ENCODE measurements at regions not wholly inside any gene's neighbourhood (a gene's known extent, or its start where the extent isn't known, plus 50 kb on each side); places are given as distances from the start of the nearest gene placed in this dataset.
A peak's percentile ranks its signal among the peaks of the same experiment; 100 is the strongest.
"Not testable (repeated sequence)": the region's sequence is repeated elsewhere in the genome, so short reads cannot be mapped to it uniquely, and the experiment has no call there.

GRCh38 chr10:94239696-94240095, 123.0 kb downstream of the NOC3L start:
- ChIA-PET CTCF (no interaction called here), POLR2A (no interaction called here)
- H3K27me3 Mint-ChIP-seq = peaks cover 24% of the 10 kb centered on the region

GRCh38 chr10:94240491-94240890, 122.2 kb downstream of the NOC3L start:
- no peaks in the 10 kb centered on the region for H3K4me1 Mint-ChIP-seq
- DNase-seq = no peak
- no peaks in the 10 kb centered on the region for H3K9me3 Mint-ChIP-seq
- H3K4me3 Mint-ChIP-seq = no peak overlapping the region
- peaks cover 24% of the 10 kb centered on the region for H3K27me3 Mint-ChIP-seq
- ChIA-PET POLR2A (no interaction called here), CTCF (no interaction called here)
- no peaks in the 10 kb centered on the region for H3K36me3 Mint-ChIP-seq (ENCODE audit: low read depth)
- H3K27ac Mint-ChIP-seq = no peak overlapping the region

More at GRCh38 chr10:94239696-94240095, 123.0 kb downstream of the NOC3L start:
- Mint-ChIP-seq H3K4me3 (no peak overlapping the region), H3K4me1 (no peaks in the 10 kb centered on the region), H3K9me3 (no peaks in the 10 kb centered on the region), H3K36me3 (ENCODE audit: low read depth) (no peaks in the 10 kb centered on the region), H3K27ac (no peak overlapping the region)
- no peak for DNase-seq

- H3K27ac Mint-ChIP-seq = no peak overlapping the region
- H3K4me1 Mint-ChIP-seq = no peaks in the 10 kb centered on the region
- ChIA-PET POLR2A (no interaction called here), CTCF (no interaction called here)
- H3K36me3 Mint-ChIP-seq (ENCODE audit: low read depth) = no peaks in the 10 kb centered on the region
- no peak for DNase-seq
- H3K4me3 Mint-ChIP-seq = no peak overlapping the region
- H3K27me3 Mint-ChIP-seq = peaks cover 21% of the 10 kb centered on the region
- no peaks in the 10 kb centered on the region for H3K9me3 Mint-ChIP-seq
These were observed 121.8 kb downstream of the NOC3L start for GRCh38 chr10:94240901-94241300.

GRCh38 chr10:94251098-94251497, 111.6 kb downstream of the NOC3L start:
- ChIA-PET POLR2A (no interaction called here), CTCF (no interaction called here)
- DNase-seq = no peak
- H3K36me3 Mint-ChIP-seq (ENCODE audit: low read depth) = no peaks in the 10 kb centered on the region
- H3K27me3 Mint-ChIP-seq = peaks cover 13% of the 10 kb centered on the region
- no peaks in the 10 kb centered on the region for H3K4me1 Mint-ChIP-seq
- H3K9me3 Mint-ChIP-seq = no peaks in the 10 kb centered on the region
- H3K4me3 Mint-ChIP-seq = no peak overlapping the region
- no peak overlapping the region for H3K27ac Mint-ChIP-seq

- no peak for DNase-seq
- Mint-ChIP-seq H3K27me3 (peaks cover 16% of the 10 kb centered on the region), H3K9me3 (no peaks in the 10 kb centered on the region), H3K36me3 (ENCODE audit: low read depth) (no peaks in the 10 kb centered on the region), H3K4me1 (no peaks in the 10 kb centered on the region), H3K4me3 (no peak overlapping the region), H3K27ac (no peak overlapping the region)
- ChIA-PET CTCF (no interaction called here), POLR2A (no interaction called here)
These were observed 111.2 kb downstream of the NOC3L start for GRCh38 chr10:94251568-94251967.

GRCh38 chr10:94257407-94257806, 105.3 kb downstream of the NOC3L start:
- H3K27ac Mint-ChIP-seq; DNase-seq; H3K36me3 Mint-ChIP-seq (ENCODE audit: low read depth); H3K4me1 Mint-ChIP-seq; H3K4me3 Mint-ChIP-seq; H3K9me3 Mint-ChIP-seq; POLR2A ChIA-PET; CTCF ChIA-PET; H3K27me3 Mint-ChIP-seq: not testable (repeated sequence)

GRCh38 chr10:94260455-94260854, 102.3 kb downstream of the NOC3L start:
- ChIA-PET POLR2A (no interaction called here), CTCF (no interaction called here)
- Mint-ChIP-seq H3K36me3 (ENCODE audit: low read depth) (no peaks in the 10 kb centered on the region), H3K27me3 (peaks cover 6% of the 10 kb centered on the region), H3K27ac (no peak overlapping the region), H3K9me3 (no peaks in the 10 kb centered on the region), H3K4me1 (no peaks in the 10 kb centered on the region), H3K4me3 (no peak overlapping the region)
- no peak for DNase-seq

- H3K4me3 Mint-ChIP-seq = no peak overlapping the region
- CTCF ChIA-PET = no interaction called here
- DNase-seq = no peak
- H3K27ac Mint-ChIP-seq = no peak overlapping the region
- H3K27me3 Mint-ChIP-seq = peaks cover 3% of the 10 kb centered on the region
- H3K9me3 Mint-ChIP-seq = no peaks in the 10 kb centered on the region
- no peaks in the 10 kb centered on the region for H3K36me3 Mint-ChIP-seq (ENCODE audit: low read depth)
- POLR2A ChIA-PET = no interaction called here
- no peaks in the 10 kb centered on the region for H3K4me1 Mint-ChIP-seq
These were observed 98.7 kb downstream of the NOC3L start for GRCh38 chr10:94264085-94264484.

- Mint-ChIP-seq H3K36me3 (ENCODE audit: low read depth) (no peaks in the 10 kb centered on the region), H3K4me3 (no peak overlapping the region), H3K27ac (no peak overlapping the region), H3K27me3 (peaks cover 3% of the 10 kb centered on the region), H3K9me3 (peaks cover 3% of the 10 kb centered on the region), H3K4me1 (no peaks in the 10 kb centered on the region)
- ChIA-PET POLR2A (no interaction called here), CTCF (no interaction called here)
- DNase-seq = no peak
These were observed 96.6 kb downstream of the NOC3L start for GRCh38 chr10:94266091-94266490.

GRCh38 chr10:94268652-94269051, 94.1 kb downstream of the NOC3L start:
- H3K27ac Mint-ChIP-seq = no peak overlapping the region
- peaks cover 5% of the 10 kb centered on the region for H3K9me3 Mint-ChIP-seq
- H3K27me3 Mint-ChIP-seq = peaks cover 3% of the 10 kb centered on the region
- DNase-seq = no peak
- CTCF ChIA-PET = no interaction called here
- H3K4me1 Mint-ChIP-seq = no peaks in the 10 kb centered on the region
- no peak overlapping the region for H3K4me3 Mint-ChIP-seq
- POLR2A ChIA-PET = no interaction called here
- no peaks in the 10 kb centered on the region for H3K36me3 Mint-ChIP-seq (ENCODE audit: low read depth)

- Mint-ChIP-seq H3K4me1 (no peaks in the 10 kb centered on the region), H3K36me3 (ENCODE audit: low read depth) (no peaks in the 10 kb centered on the region), H3K9me3 (peaks cover 5% of the 10 kb centered on the region), H3K27me3 (no peaks in the 10 kb centered on the region), H3K4me3 (no peak overlapping the region), H3K27ac (no peak overlapping the region)
- POLR2A ChIA-PET = no interaction called here
- no peak for DNase-seq
- CTCF ChIA-PET = interaction anchor here (1.2 kb wide), 1 partner anchor 12 kb away, joined by 4 read pairs; no protein-coding TSS in a partner anchor
These were observed 88.5 kb downstream of the NOC3L start for GRCh38 chr10:94274142-94274787.

- Mint-ChIP-seq H3K27ac (no peak overlapping the region), H3K27me3 (peaks cover 6% of the 10 kb centered on the region), H3K4me3 (no peak overlapping the region), H3K9me3 (peaks cover 3% of the 10 kb centered on the region), H3K4me1 (peaks cover 2% of the 10 kb centered on the region), H3K36me3 (ENCODE audit: low read depth) (no peaks in the 10 kb centered on the region)
- DNase-seq = no peak
- ChIA-PET CTCF (no interaction called here), POLR2A (no interaction called here)
These were observed 86.6 kb downstream of the NOC3L start for GRCh38 chr10:94276140-94276539.

- no peaks in the 10 kb centered on the region for H3K36me3 Mint-ChIP-seq (ENCODE audit: low read depth)
- H3K4me3 Mint-ChIP-seq = no peak overlapping the region
- ChIA-PET POLR2A (no interaction called here), CTCF (no interaction called here)
- DNase-seq = no peak
- H3K9me3 Mint-ChIP-seq = no peaks in the 10 kb centered on the region
- peaks cover 11% of the 10 kb centered on the region for H3K27me3 Mint-ChIP-seq
- no peak overlapping the region for H3K27ac Mint-ChIP-seq
- H3K4me1 Mint-ChIP-seq = peaks cover 2% of the 10 kb centered on the region
These were observed 85.3 kb downstream of the NOC3L start for GRCh38 chr10:94277450-94277849.

GRCh38 chr10:94279835-94280709, 82.7 kb downstream of the NOC3L start:
- Mint-ChIP-seq H3K27me3 (peaks cover 23% of the 10 kb centered on the region), H3K4me3 (no peak overlapping the region), H3K27ac (no peak overlapping the region), H3K4me1 (peaks cover 2% of the 10 kb centered on the region), H3K36me3 (ENCODE audit: low read depth) (no peaks in the 10 kb centered on the region), H3K9me3 (no peaks in the 10 kb centered on the region)
- CTCF ChIA-PET = no interaction called here
- DNase-seq = peak; percentile 59
- POLR2A ChIA-PET = no interaction called here

Data from activated CD4-positive, alpha-beta T cell treated with anti-CD3 and anti-CD28 coated beads, Interleukin-2, amount 10 ng/mL, durations not matched to agents 7 days and 5 days (primary cell).